ENCODE measurements at regions not wholly inside any gene's neighbourhood (a gene's known extent, or its start where the extent isn't known, plus 50 kb on each side); places are given as distances from the start of the nearest gene placed in this dataset.

- TF ChIP-seq POLR2AphosphoS5 (IDR thresholded peaks at IDR 0.05) (no peak), POLR2A (IDR thresholded peaks at IDR 0.05) (no peak), CTCF (IDR thresholded peaks at IDR 0.05) (no peak)
Observed at GRCh38 chr17:69814031-69814430, 261.0 kb upstream of the KCNJ16 start.

All from gastroesophageal sphincter (tissue), 3 donors.